Gastrocnemius medialis (tissue), 4 donors: ENCODE measurements at regions not wholly inside any gene's neighbourhood (a gene's known extent, or its start where the extent isn't known, plus 50 kb on each side); places are given as distances from the start of the nearest gene placed in this dataset.

ENCODE experiments used
- ATAC-seq, 2 donors: fragments of 150-250 bp; one replicate each; pipeline ENCODE4 v1.9.1; 2016
- DNase-seq, 2 donors: peaks; one replicate each; pipeline ENCODE4 v3.0.0-alpha.2; 2019
- H3K27ac ChIP-seq, 4 donors: fragments of 200-600 bp; sonication (generic); 1 replicate in 1 of 4; 2 replicates in 3 of 4; pipeline ENCODE4 v1.5.1; 2016 to 2018; ENCODE audit warnings: mild to moderate bottlenecking in 2 of 4, moderate library complexity in 1 of 4
- H3K27me3 ChIP-seq, 3 donors: fragments of 200-600 bp; sonication (generic) in 2 of 3; 1 replicate in 1 of 3; 2 replicates in 2 of 3; pipeline versions ENCODE4 v1.5.1 to v1.6.0; 2016 to 2019; ENCODE audit warnings: mild to moderate bottlenecking in 1 of 3, moderate library complexity in 1 of 3
- H3K36me3 ChIP-seq, 2 donors: fragments of 200-600 bp; sonication (generic) in 1 of 2; one replicate each; pipeline ENCODE4 v1.5.1; 2017 to 2018
- H3K4me1 ChIP-seq, 2 donors: fragments of 200-600 bp; sonication (generic) in 1 of 2; one replicate each; pipeline ENCODE4 v1.5.1; 2016 to 2017; ENCODE audit warnings: mild to moderate bottlenecking in 2 of 2
- H3K4me3 ChIP-seq, 4 donors: fragments of 200-600 bp; sonication (generic) in 3 of 4; 1 replicate in 1 of 4; 2 replicates in 3 of 4; pipeline ENCODE4 v1.5.1; 2016 to 2019; ENCODE audit warnings: mild to moderate bottlenecking in 2 of 4
- H3K9me3 ChIP-seq, 3 donors: fragments of 200-600 bp; sonication (generic) in 2 of 3; 1 replicate in 1 of 3; 2 replicates in 2 of 3; pipeline ENCODE4 v1.5.1; 2016 to 2019
- POLR2A ChIP-seq, 2 donors: fragments of 450-650 bp; IDR thresholded peaks; one replicate each; pipeline ENCODE4 v1.6.1; 2017; ENCODE audit warnings: antibody characterized with exemption in 2 of 2, mild to moderate bottlenecking in 2 of 2, moderate library complexity in 2 of 2
- in situ Hi-C, 4 donors: fragments of 200-750 bp; cut with MboI; loops; one replicate each; pipeline versions ENCODE4 v1.15.0 to v1.8.0; 2017; ENCODE audit warnings: low sequenced_read_pairs in 4 of 4
- intact Hi-C: fragments of 100-400 bp; cut with DNase I; formaldehyde crosslinking; loops from one replicate; pipeline ENCODE4 v1.15.1; 2023; ENCODE audit warnings: low total_unique reads
- TF ChIP-seq, protein P1 (sequence below), 5 experiments: fragments of 450-650 bp in 3 of 5; fragments of 200-600 bp in 2 of 5; sonication (generic) in 2 of 5; IDR thresholded peaks in 4 of 5; conservative IDR thresholded peaks in 1 of 5; 1 replicate in 4 of 5; 2 replicates in 1 of 5; pipeline ENCODE4 v1.5.1; 2016 to 2019; ENCODE audit warnings: antibody characterized with exemption in 5 of 5, mild to moderate bottlenecking in 3 of 5, moderate library complexity in 3 of 5

DNA sequence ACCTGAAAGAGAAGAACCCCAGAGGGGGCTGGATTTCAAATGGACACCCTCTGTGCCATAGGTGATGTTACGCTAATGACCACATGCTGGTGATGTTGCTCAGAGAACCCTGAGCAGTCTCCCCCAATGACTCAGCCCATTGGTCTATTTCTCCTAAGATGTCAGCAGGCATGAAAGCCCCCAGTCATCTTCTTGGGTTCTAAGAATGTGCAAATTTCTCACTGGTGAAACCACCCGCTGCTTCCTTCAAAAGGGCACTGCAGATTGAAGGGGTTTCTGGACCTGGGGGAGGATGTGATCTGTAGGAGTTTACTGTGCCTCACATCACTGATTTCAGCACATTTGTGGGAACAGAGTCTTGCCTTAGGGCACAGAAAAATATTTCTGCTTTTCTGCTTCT is 298.4 kb upstream of the MOCS1 start:
- intact Hi-C loops: no loop called here
- Histone ChIP-seq H3K4me3 (no peak overlapping the region), H3K4me1 (no peaks in the 10 kb centered on the region), H3K27ac (no peak overlapping the region), H3K36me3 (no peaks in the 10 kb centered on the region), H3K27me3 (peaks cover 2 to 4% (median 4%) of the 10 kb centered on the region in 3 donors), H3K9me3 (no peaks in the 10 kb centered on the region)
- no peak for ATAC-seq
- no peak for DNase-seq
- TF ChIP-seq POLR2A (IDR thresholded peaks at IDR 0.05): no peak
- in situ Hi-C loops: no loop called here

DNA sequence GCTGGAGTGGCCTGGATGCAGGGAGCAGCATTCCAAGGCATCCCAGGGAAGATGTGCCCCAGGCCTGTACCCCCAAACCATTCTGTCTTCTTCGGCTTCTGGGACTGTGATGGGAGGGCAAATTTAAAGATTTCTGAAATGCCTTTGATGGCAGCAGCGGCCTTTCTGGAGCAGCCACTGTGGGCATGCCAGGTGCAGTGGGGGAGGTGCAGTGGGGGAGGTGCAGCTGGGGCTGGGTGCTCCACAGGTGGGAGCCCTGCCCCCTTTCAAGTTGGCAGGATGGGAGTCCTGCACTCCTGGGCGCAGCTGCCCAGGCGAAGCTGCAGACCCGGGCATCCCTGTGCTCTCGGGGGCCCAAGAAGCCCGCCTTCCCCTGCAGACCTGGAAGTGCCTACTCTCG is 293.5 kb upstream of the MOCS1 start:
- Histone ChIP-seq H3K4me3 (no peak overlapping the region), H3K27me3 (peaks cover 0 to under 1% (median 0%) of the 10 kb centered on the region in 3 donors), H3K4me1 (no peaks in the 10 kb centered on the region), H3K36me3 (no peaks in the 10 kb centered on the region), H3K27ac (no peak overlapping the region), H3K9me3 (no peaks in the 10 kb centered on the region)
- DNase-seq: no peak
- in situ Hi-C loops (no loop called here), intact Hi-C loops (no loop called here)
- ATAC-seq: no peak
- TF ChIP-seq POLR2A (IDR thresholded peaks at IDR 0.05): no peak
- TF ChIP-seq, protein P1, sequence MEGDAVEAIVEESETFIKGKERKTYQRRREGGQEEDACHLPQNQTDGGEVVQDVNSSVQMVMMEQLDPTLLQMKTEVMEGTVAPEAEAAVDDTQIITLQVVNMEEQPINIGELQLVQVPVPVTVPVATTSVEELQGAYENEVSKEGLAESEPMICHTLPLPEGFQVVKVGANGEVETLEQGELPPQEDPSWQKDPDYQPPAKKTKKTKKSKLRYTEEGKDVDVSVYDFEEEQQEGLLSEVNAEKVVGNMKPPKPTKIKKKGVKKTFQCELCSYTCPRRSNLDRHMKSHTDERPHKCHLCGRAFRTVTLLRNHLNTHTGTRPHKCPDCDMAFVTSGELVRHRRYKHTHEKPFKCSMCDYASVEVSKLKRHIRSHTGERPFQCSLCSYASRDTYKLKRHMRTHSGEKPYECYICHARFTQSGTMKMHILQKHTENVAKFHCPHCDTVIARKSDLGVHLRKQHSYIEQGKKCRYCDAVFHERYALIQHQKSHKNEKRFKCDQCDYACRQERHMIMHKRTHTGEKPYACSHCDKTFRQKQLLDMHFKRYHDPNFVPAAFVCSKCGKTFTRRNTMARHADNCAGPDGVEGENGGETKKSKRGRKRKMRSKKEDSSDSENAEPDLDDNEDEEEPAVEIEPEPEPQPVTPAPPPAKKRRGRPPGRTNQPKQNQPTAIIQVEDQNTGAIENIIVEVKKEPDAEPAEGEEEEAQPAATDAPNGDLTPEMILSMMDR (IDR thresholded peaks at IDR 0.05 in 4 of 5, conservative IDR thresholded peaks at IDR 0.05 in 1 of 5): no peak

- H3K9me3 ChIP-seq: no peaks in the 10 kb centered on the region
- no peaks in the 10 kb centered on the region for H3K36me3 ChIP-seq
- no peaks in the 10 kb centered on the region for H3K4me1 ChIP-seq
- H3K27ac ChIP-seq: no peak overlapping the region
- no peaks in the 10 kb centered on the region for H3K27me3 ChIP-seq
- no peak for DNase-seq
- no peak for TF ChIP-seq POLR2A (IDR thresholded peaks at IDR 0.05)
- TF ChIP-seq, protein P1 (IDR thresholded peaks at IDR 0.05 in 4 of 5, conservative IDR thresholded peaks at IDR 0.05 in 1 of 5): no peak
- in situ Hi-C loops (no loop called here), intact Hi-C loops (no loop called here)
- no peak overlapping the region for H3K4me3 ChIP-seq
- no peak for ATAC-seq
Observed at GRCh38 chr6:40222354-40222753, 288.1 kb upstream of the MOCS1 start.

DNA sequence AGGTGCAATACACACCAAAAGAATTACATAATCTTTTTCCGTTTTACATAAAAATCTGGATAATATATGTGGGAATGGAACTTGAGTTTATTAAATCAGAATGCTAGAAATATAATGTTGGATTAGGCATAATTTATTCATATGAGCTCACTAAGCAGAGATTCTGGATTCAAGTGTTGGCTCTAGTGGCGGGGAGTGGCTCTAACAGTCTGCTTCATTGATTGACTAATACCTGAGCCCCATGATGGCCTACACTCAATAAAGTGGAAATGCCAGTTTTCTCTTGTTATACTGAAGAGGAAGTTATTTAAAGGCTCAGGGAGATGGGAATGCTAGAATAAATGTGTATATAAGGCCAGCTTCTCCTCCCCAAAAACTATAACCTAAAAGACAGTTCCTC is 285.5 kb upstream of the MOCS1 start:
- H3K36me3 ChIP-seq: no peaks in the 10 kb centered on the region
- H3K4me1 ChIP-seq: no peaks in the 10 kb centered on the region
- in situ Hi-C loops (no loop called here), intact Hi-C loops (no loop called here)
- DNase-seq: no peak
- no peak for ATAC-seq
- H3K9me3 ChIP-seq: no peaks in the 10 kb centered on the region
- TF ChIP-seq, protein P1 (IDR thresholded peaks at IDR 0.05 in 4 of 5, conservative IDR thresholded peaks at IDR 0.05 in 1 of 5): no peak
- TF ChIP-seq POLR2A (IDR thresholded peaks at IDR 0.05): no peak
- H3K27me3 ChIP-seq: no peaks in the 10 kb centered on the region
- H3K27ac ChIP-seq: no peak overlapping the region
- no peak overlapping the region for H3K4me3 ChIP-seq

DNA sequence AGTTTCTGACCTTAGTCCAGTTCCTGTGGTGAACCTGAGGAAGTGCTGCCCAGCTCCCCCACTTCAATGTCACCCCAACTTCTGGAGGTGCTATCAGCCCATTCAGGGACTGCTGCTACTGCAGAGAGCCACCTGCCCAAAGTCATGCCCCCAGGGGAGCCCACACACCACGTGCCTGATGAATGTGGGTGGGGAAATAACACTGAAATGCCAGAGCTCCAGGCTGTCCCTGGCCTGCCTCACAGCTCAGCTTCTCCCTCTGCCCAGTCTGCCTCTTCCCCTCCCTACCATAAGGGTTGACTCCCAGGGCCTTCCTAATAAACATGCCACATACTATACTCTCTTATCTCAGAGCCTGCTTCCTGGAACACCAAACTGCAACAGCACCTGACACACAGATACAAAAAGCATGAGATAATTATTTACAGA is 276.4 kb upstream of the MOCS1 start:
- Histone ChIP-seq H3K4me3 (no peak overlapping the region), H3K27ac (no peak overlapping the region), H3K27me3 (no peaks in the 10 kb centered on the region), H3K4me1 (no peaks in the 10 kb centered on the region), H3K9me3 (no peaks in the 10 kb centered on the region), H3K36me3 (no peaks in the 10 kb centered on the region)
- no peak for DNase-seq
- TF ChIP-seq POLR2A (IDR thresholded peaks at IDR 0.05): no peak
- TF ChIP-seq, protein P1 (IDR thresholded peaks at IDR 0.05 in 4 of 5, conservative IDR thresholded peaks at IDR 0.05 in 1 of 5): no peak
- ATAC-seq: no peak
- intact Hi-C loops (no loop called here), in situ Hi-C loops (no loop called here)
